H1 (cell line): ENCODE measurements at regions not wholly inside any gene's neighbourhood (a gene's known extent, or its start where the extent isn't known, plus 50 kb on each side); places are given as distances from the start of the nearest gene placed in this dataset.
A peak's percentile ranks its signal among the peaks of the same experiment; 100 is the strongest.

Experiments
- CTCF ChIA-PET: fragments of 300-600 bp; sonication (Branson Sonifier 250); formaldehyde crosslinking; loops from one replicate; lab custom pipeline; 2021; ENCODE audit not compliant: partially characterized antibody; lab: Charles Lee
- POLR2A ChIA-PET: fragments of 300-600 bp; sonication (Branson Sonifier 250); formaldehyde crosslinking; loops from one replicate; lab custom pipeline; 2021; ENCODE audit warnings: inconsistent platforms; ENCODE audit not compliant: partially characterized antibody; lab: Charles Lee
- DNase-seq, 2 experiments: peaks; one replicate each; pipeline versions ENCODE4 v3.0.0 to v3.0.0-alpha.2; 2010 to 2022; ENCODE audit warnings: low spot score in 2 of 2, low read depth in 1 of 2, mixed read lengths in 1 of 2
- FAIRE-seq: peaks from 2 replicates; lab custom pipeline; 2011; peaks lifted over from hg19 to GRCh38; lab: Jason Lieb, UNC
- H2AFZ ChIP-seq: 2 replicates; pipeline ENCODE4 v1.8.1; 2012; ENCODE audit warnings: low read length, inconsistent platforms
- H2AK5ac ChIP-seq: 2 replicates; pipeline ENCODE4 v1.6.1; 2013; ENCODE audit warnings: low read depth, low read length
- H2BK120ac ChIP-seq: replicated peaks from 2 replicates; pipeline ENCODE3; 2013; ENCODE audit warnings: low read depth, low read length, inconsistent platforms
- H2BK12ac ChIP-seq: 2 replicates; pipeline ENCODE4 v1.6.1; 2013; ENCODE audit warnings: low read depth, low read length
- H2BK15ac ChIP-seq: 2 replicates; pipeline ENCODE4 v1.6.1; 2013; ENCODE audit warnings: low read length
- H2BK20ac ChIP-seq: 2 replicates; pipeline ENCODE4 v1.6.1; 2013; ENCODE audit warnings: low read length
- H2BK5ac ChIP-seq: 2 replicates; pipeline ENCODE4 v1.6.1; 2013; ENCODE audit warnings: low read depth, low read length
- H3K14ac ChIP-seq: 2 replicates; pipeline ENCODE4 v1.6.1; 2013; ENCODE audit warnings: inconsistent platforms; ENCODE audit not compliant: insufficient read length
- H3K18ac ChIP-seq: 2 replicates; pipeline ENCODE4 v1.6.1; 2013; ENCODE audit warnings: low read length; ENCODE audit errors: extremely low read depth
- H3K23ac ChIP-seq: 2 replicates; pipeline ENCODE4 v1.6.1; 2013; ENCODE audit warnings: inconsistent platforms; ENCODE audit not compliant: insufficient read length
- H3K23me2 ChIP-seq: 2 replicates; pipeline ENCODE4 v1.6.1; 2013; ENCODE audit warnings: low read depth, low read length
- H3K27ac ChIP-seq: 2 replicates; pipeline ENCODE4 v1.6.1; 2011; ENCODE audit warnings: low read depth, low read length, inconsistent platforms
- H3K27me3 ChIP-seq, 4 experiments: replicated peaks in 1 of 4; 1 replicate in 1 of 4; 2 replicates in 3 of 4; pipeline versions ENCODE4 v1.6.1 to v1.8.1; 2011 to 2013; ENCODE audit warnings: low read length in 3 of 4, mild to moderate bottlenecking in 3 of 4, inconsistent platforms in 2 of 4, mixed read lengths in 2 of 4, moderate library complexity in 1 of 4; ENCODE audit not compliant: control insufficient read depth in 3 of 4, insufficient read depth in 3 of 4; ENCODE audit errors: extremely low read depth in 1 of 4
- H3K36me3 ChIP-seq, 4 experiments: 2 replicates each; pipeline versions ENCODE4 v1.6.1 to v1.8.1; 2011 to 2013; ENCODE audit warnings: mild to moderate bottlenecking in 4 of 4, low read length in 3 of 4, moderate library complexity in 2 of 4, control low read depth in 1 of 4, inconsistent platforms in 1 of 4; ENCODE audit not compliant: insufficient read depth in 4 of 4, control insufficient read depth in 2 of 4
- H3K4ac ChIP-seq: replicated peaks from 2 replicates; pipeline ENCODE3; 2013; ENCODE audit warnings: low read length, low read depth, mixed read lengths, inconsistent platforms; ENCODE audit not compliant: insufficient read length
- H3K4me1 ChIP-seq, 4 experiments: replicated peaks in 1 of 4; 1 replicate in 1 of 4; 2 replicates in 3 of 4; pipeline versions ENCODE4 v1.6.1 to v1.8.1; 2011 to 2013; ENCODE audit warnings: low read length in 3 of 4, inconsistent platforms in 2 of 4, mixed read lengths in 1 of 4; ENCODE audit not compliant: insufficient read depth in 4 of 4, control insufficient read depth in 3 of 4
- H3K4me2 ChIP-seq, 2 experiments: 2 replicates each; pipeline versions ENCODE4 v1.6.1 to v1.8.1; 2011 to 2013; ENCODE audit warnings: low read depth in 2 of 2, low read length in 2 of 2, control low read depth in 1 of 2, inconsistent platforms in 1 of 2, mild to moderate bottlenecking in 1 of 2; ENCODE audit not compliant: insufficient read depth in 1 of 2
- H3K4me3 ChIP-seq, 4 experiments: fragments of 200-600, 300-600 bp in 1 of 4; sonication (generic), shearing (Covaris generic), sonication (Bioruptor Twin) in 1 of 4; 2 replicates each; pipeline versions ENCODE4 v1.5.1 to v1.8.1; 2011 to 2016; ENCODE audit warnings: low read length in 4 of 4, low read depth in 3 of 4, control low read depth in 2 of 4, inconsistent platforms in 2 of 4, mild to moderate bottlenecking in 2 of 4, mixed read lengths in 1 of 4, moderate library complexity in 1 of 4; ENCODE audit not compliant: insufficient read depth in 2 of 4; ENCODE audit errors: extremely low read depth in 1 of 4
- H3K56ac ChIP-seq: replicated peaks from 2 replicates; pipeline ENCODE3; 2013; ENCODE audit warnings: low read depth, mild to moderate bottlenecking, mixed read lengths, low read length, inconsistent platforms; ENCODE audit not compliant: insufficient read length
- H3K79me1 ChIP-seq: 2 replicates; pipeline ENCODE4 v1.6.1; 2013; ENCODE audit warnings: low read depth, low read length, control low read depth
- H3K79me2 ChIP-seq, 2 experiments: 2 replicates each; pipeline versions ENCODE4 v1.6.1 to v1.8.1; 2012 to 2013; ENCODE audit warnings: low read length in 2 of 2, mild to moderate bottlenecking in 2 of 2, inconsistent platforms in 1 of 2; ENCODE audit not compliant: insufficient read depth in 2 of 2, control insufficient read depth in 1 of 2
- H3K9ac ChIP-seq, 4 experiments: replicated peaks in 1 of 4; 1 replicate in 1 of 4; 2 replicates in 3 of 4; pipeline versions ENCODE4 v1.6.1 to v1.8.1; 2011 to 2013; ENCODE audit warnings: low read depth in 3 of 4, low read length in 3 of 4, control low read depth in 2 of 4, mild to moderate bottlenecking in 2 of 4, moderate library complexity in 2 of 4, inconsistent platforms in 1 of 4; ENCODE audit errors: extremely low read depth in 1 of 4
- H3K9me3 ChIP-seq, 2 experiments: 2 replicates each; pipeline versions ENCODE4 v1.6.1 to v1.8.1; 2012 to 2013; ENCODE audit warnings: mild to moderate bottlenecking in 2 of 2, moderate library complexity in 2 of 2, control low read depth in 1 of 2, inconsistent platforms in 1 of 2, low read depth in 1 of 2, low read length in 1 of 2, mixed read lengths in 1 of 2; ENCODE audit not compliant: insufficient read depth in 2 of 2
- H4K20me1 ChIP-seq, 2 experiments: replicated peaks in 1 of 2; 2 replicates each; pipeline versions ENCODE3 to v1.8.1; 2011 to 2013; ENCODE audit warnings: inconsistent platforms in 2 of 2, low read length in 2 of 2, mild to moderate bottlenecking in 1 of 2; ENCODE audit not compliant: insufficient read depth in 2 of 2, control insufficient read depth in 1 of 2
- H4K5ac ChIP-seq: 2 replicates; pipeline ENCODE4 v1.6.1; 2013; ENCODE audit warnings: low read length, low read depth, mixed read lengths, inconsistent platforms; ENCODE audit not compliant: insufficient read length
- H4K8ac ChIP-seq: 2 replicates; pipeline ENCODE4 v1.8.0; 2013; ENCODE audit warnings: mild to moderate bottlenecking, moderate library complexity, low read length, inconsistent platforms; ENCODE audit not compliant: insufficient read depth; ENCODE audit errors: extremely low read depth
- H4K91ac ChIP-seq: replicated peaks from 2 replicates; pipeline ENCODE3; 2013; ENCODE audit warnings: low read length, mixed read lengths, inconsistent platforms; ENCODE audit not compliant: insufficient read length
- BACH1 ChIP-seq: IDR thresholded peaks from 2 replicates; pipeline ENCODE4 v1.6.1; 2012; ENCODE audit warnings: low read length, improper control_type of control experiment
- FOSL1 ChIP-seq: IDR thresholded peaks from 2 replicates; pipeline ENCODE4 v1.6.1; 2011; ENCODE audit warnings: mild to moderate bottlenecking, low read depth, low read length, moderate library complexity; ENCODE audit not compliant: insufficient read depth
- GTF2F1 ChIP-seq: IDR thresholded peaks from 2 replicates; pipeline ENCODE4 v1.6.1; 2012; ENCODE audit warnings: low read depth, low read length, improper control_type of control experiment, borderline replicate concordance
- HDAC2 ChIP-seq, 2 experiments: fragments of 300-600 bp in 1 of 2; sonication (generic) in 1 of 2; IDR thresholded peaks; 2 replicates each; pipeline ENCODE4 v1.6.1; 2011 to 2012; ENCODE audit warnings: low read depth in 2 of 2, low read length in 2 of 2, mild to moderate bottlenecking in 2 of 2, moderate library complexity in 2 of 2, borderline replicate concordance in 1 of 2, inconsistent platforms in 1 of 2
- HDAC6 ChIP-seq: IDR thresholded peaks from one replicate; pipeline ENCODE4 v1.7.1; 2012; ENCODE audit warnings: low read depth, mild to moderate bottlenecking, inconsistent platforms, low read length, moderate library complexity
- JUND ChIP-seq: IDR thresholded peaks from 2 replicates; pipeline ENCODE4 v1.6.1; 2011; ENCODE audit warnings: mild to moderate bottlenecking, improper control_type of control experiment, low read length
- KDM5A ChIP-seq: fragments of 200-600 bp; IDR thresholded peaks from 2 replicates; pipeline ENCODE4 v1.7.1; 2012; ENCODE audit warnings: mild to moderate bottlenecking, low read length, inconsistent platforms, mixed read lengths
- MAX ChIP-seq: IDR thresholded peaks from 2 replicates; pipeline ENCODE4 v1.6.1; 2012; ENCODE audit warnings: inconsistent platforms
- NANOG ChIP-seq: IDR thresholded peaks from 2 replicates; pipeline ENCODE4 v1.6.1; 2011; ENCODE audit warnings: low read length, low read depth, mild to moderate bottlenecking, inconsistent platforms; ENCODE audit not compliant: insufficient read depth, poor library complexity, severe bottlenecking
- PHF8 ChIP-seq: fragments of 200-600 bp; sonication (generic); conservative IDR thresholded peaks from 2 replicates; pipeline ENCODE4 v1.7.1; 2012; ENCODE audit warnings: low read depth, mild to moderate bottlenecking, inconsistent platforms, low read length, moderate library complexity
- RFX5 ChIP-seq: IDR thresholded peaks from 2 replicates; pipeline ENCODE4 v1.6.1; 2011; ENCODE audit warnings: low read depth, low read length, improper control_type of control experiment, borderline replicate concordance
- RNF2 ChIP-seq: fragments of 200-900, 300-1000 bp; sonication (generic); IDR thresholded peaks from 2 replicates; pipeline ENCODE4 v1.7.1; 2016; ENCODE audit warnings: borderline replicate concordance, low read depth, mild to moderate bottlenecking, antibody characterized with exemption, low read length; ENCODE audit not compliant: poor library complexity, severe bottlenecking; ENCODE audit errors: missing control alignments
- RXRA ChIP-seq: IDR thresholded peaks from 2 replicates; pipeline ENCODE4 v1.6.1; 2011; ENCODE audit warnings: low read depth, mild to moderate bottlenecking, low read length, moderate library complexity; ENCODE audit not compliant: insufficient read depth
- SUZ12 ChIP-seq: fragments of 200-600 bp; sonication (generic); IDR thresholded peaks from 2 replicates; pipeline ENCODE4 v1.6.1; 2012; ENCODE audit warnings: mild to moderate bottlenecking, inconsistent platforms, low read length, moderate library complexity, mixed read lengths
- TAF7 ChIP-seq: optimal IDR thresholded peaks from 2 replicates; pipeline ENCODE3; 2011; ENCODE audit warnings: low read depth, mild to moderate bottlenecking, inconsistent platforms, low read length, moderate library complexity, borderline replicate concordance

- no peak overlapping the region for H3K4me3 ChIP-seq
- H2BK120ac ChIP-seq = no peak overlapping the region
- no peak overlapping the region for H3K14ac ChIP-seq
- H3K18ac ChIP-seq = no peak overlapping the region
- no peak overlapping the region for H3K4ac ChIP-seq
- DNase-seq (no peak), FAIRE-seq (no peak)
- H3K27me3 ChIP-seq = no peaks in the 10 kb centered on the region
- no peak overlapping the region for H3K23ac ChIP-seq
- H3K79me1 ChIP-seq = no peaks in the 10 kb centered on the region
- CTCF ChIA-PET = no interaction called here
- H4K20me1 ChIP-seq = no peaks in the 10 kb centered on the region
- no peak overlapping the region for H2BK12ac ChIP-seq
- no peaks in the 10 kb centered on the region for H3K36me3 ChIP-seq
- no peaks in the 10 kb centered on the region for H3K23me2 ChIP-seq
- H3K9ac ChIP-seq = no peak overlapping the region
- H3K79me2 ChIP-seq = no peaks in the 10 kb centered on the region
- H2BK15ac ChIP-seq = no peak overlapping the region
- 0 out of 7 replicates have a peak, but pooled peaks cover 0 to 2% (median 0%) of the 10 kb centered on the region in 4 experiments for H3K4me1 ChIP-seq
- H4K8ac ChIP-seq = no peak overlapping the region
- peak overlapping the region; percentile 93; the same call in 1 of the 2 replicates for H2AFZ ChIP-seq
- no peak overlapping the region for H3K27ac ChIP-seq
- no peak overlapping the region for H2AK5ac ChIP-seq
- POLR2A ChIA-PET = no interaction called here
- H3K4me2 ChIP-seq = no peak overlapping the region
- H2BK5ac ChIP-seq = no peak overlapping the region
- no peak overlapping the region for H2BK20ac ChIP-seq
- H4K91ac ChIP-seq = no peak overlapping the region
- H3K9me3 ChIP-seq = no peaks in the 10 kb centered on the region
- no peak overlapping the region for H4K5ac ChIP-seq
- no peak overlapping the region for H3K56ac ChIP-seq
- no peak for TF ChIP-seq MAX
- no peak for TF ChIP-seq HDAC6
- no peak for TF ChIP-seq FOSL1
- TF ChIP-seq PHF8 = no peak
- TF ChIP-seq RXRA = no peak
- TF ChIP-seq HDAC2 (IDR thresholded peaks at IDR 0.05; ENCODE audit: borderline replicate concordance in 1 of 2, low read depth in 2 of 2, low read length in 2 of 2) = no peak
- no peak for TF ChIP-seq RFX5
- TF ChIP-seq GTF2F1 = no peak
- TF ChIP-seq KDM5A = no peak
- no peak for TF ChIP-seq TAF7
- no peak for TF ChIP-seq SUZ12
- no peak for TF ChIP-seq BACH1
- TF ChIP-seq NANOG = no peak
- no peak for TF ChIP-seq JUND
- TF ChIP-seq RNF2 = no peak
These were observed 1142.7 kb downstream of the CNTNAP5 start for GRCh38 chr2:125167820-125168219.
